Hindlimb muscle (tissue), 1 donor: ENCODE measurements at regions not wholly inside any gene's neighbourhood (a gene's known extent, or its start where the extent isn't known, plus 50 kb on each side); places are given as distances from the start of the nearest gene placed in this dataset.
"Not testable (repeated sequence)": the region's sequence is repeated elsewhere in the genome, so short reads cannot be mapped to it uniquely, and the experiment has no call there.

Experiments used
- DNase-seq: peaks from one replicate; pipeline ENCODE4 v3.0.0-alpha.2; 2013

- no peak for DNase-seq
These were observed 221.6 kb downstream of the NR2F1-AS1 start for GRCh38 chr5:93359296-93359959.

- no peak for DNase-seq
These were observed 222.8 kb downstream of the NR2F1-AS1 start for GRCh38 chr5:93358176-93358575.

GRCh38 chr5:93357686-93358085, 223.3 kb downstream of the NR2F1-AS1 start:
- DNase-seq = no peak

GRCh38 chr5:93355691-93356090, 225.3 kb downstream of the NR2F1-AS1 start:
- no peak for DNase-seq

GRCh38 chr5:93352186-93352585, 228.8 kb downstream of the NR2F1-AS1 start:
- DNase-seq = no peak

- DNase-seq = no peak
These were observed 231.4 kb downstream of the NR2F1-AS1 start for GRCh38 chr5:93349613-93350012.

- DNase-seq = no peak
These were observed 232.8 kb downstream of the NR2F1-AS1 start for GRCh38 chr5:93348231-93348630.

GRCh38 chr5:93346850-93347249, 234.2 kb downstream of the NR2F1-AS1 start:
- not testable (repeated sequence) for DNase-seq

- no peak for DNase-seq
These were observed 234.7 kb downstream of the NR2F1-AS1 start for GRCh38 chr5:93346301-93346700.

- no peak for DNase-seq
These were observed 237.4 kb downstream of the NR2F1-AS1 start for GRCh38 chr5:93343570-93343969.

GRCh38 chr5:93342563-93343061, 238.4 kb downstream of the NR2F1-AS1 start:
- no peak for DNase-seq

GRCh38 chr5:93340881-93341280, 240.1 kb downstream of the NR2F1-AS1 start:
- DNase-seq = no peak

GRCh38 chr5:93337138-93337537, 243.9 kb downstream of the NR2F1-AS1 start:
- no peak for DNase-seq

- DNase-seq = no peak
These were observed 244.5 kb downstream of the NR2F1-AS1 start for GRCh38 chr5:93336330-93337110.

GRCh38 chr5:93331863-93332262, 249.2 kb downstream of the NR2F1-AS1 start:
- no peak for DNase-seq

- no peak for DNase-seq
These were observed 249.8 kb downstream of the NR2F1-AS1 start for GRCh38 chr5:93331241-93331640.

- DNase-seq = no peak
These were observed 250.5 kb downstream of the NR2F1-AS1 start for GRCh38 chr5:93330506-93330905.

- DNase-seq = no peak
These were observed 251.3 kb downstream of the NR2F1-AS1 start for GRCh38 chr5:93329756-93330155.

- no peak for DNase-seq
These were observed 252.2 kb downstream of the NR2F1-AS1 start for GRCh38 chr5:93328833-93329232.

- DNase-seq = no peak
These were observed 253.4 kb downstream of the NR2F1-AS1 start for GRCh38 chr5:93327605-93328004.

GRCh38 chr5:93325946-93326345, 255.1 kb downstream of the NR2F1-AS1 start:
- no peak for DNase-seq

- peak; percentile 42 for DNase-seq
These were observed 257.8 kb downstream of the NR2F1-AS1 start for GRCh38 chr5:93322974-93323860.

- DNase-seq = no peak
These were observed 260.0 kb downstream of the NR2F1-AS1 start for GRCh38 chr5:93320920-93321445.
